ENCODE measurements at regions not wholly inside any gene's neighbourhood (a gene's known extent, or its start where the extent isn't known, plus 50 kb on each side); places are given as distances from the start of the nearest gene placed in this dataset.

GRCh38 chr1:94299627-94300553, 62.5 kb upstream of the ARHGAP29 start:
- TF ChIP-seq CTCF (conservative IDR thresholded peaks at IDR 0.05; ENCODE audit: low read depth, low read length) (no peak), EZH2 (IDR thresholded peaks at IDR 0.05; ENCODE audit: low read length, unreplicated experiment) (no peak), EZH2phosphoT487 (IDR thresholded peaks at IDR 0.05; ENCODE audit: borderline replicate concordance, low read length) (no peak)
